NCI-H526 (cell line): ENCODE measurements at regions not wholly inside any gene's neighbourhood (a gene's known extent, or its start where the extent isn't known, plus 50 kb on each side); places are given as distances from the start of the nearest gene placed in this dataset.
A peak's percentile ranks its signal among the peaks of the same experiment; 100 is the strongest.
"Not testable (repeated sequence)": the region's sequence is repeated elsewhere in the genome, so short reads cannot be mapped to it uniquely, and the experiment has no call there.

Experiments
- DNase-seq, 2 experiments: peaks; one replicate each; lab custom pipeline; 2025; lab: John Stamatoyannopoulos, UW

- no peak for DNase-seq
These were observed 72.3 kb upstream of the SH3RF1 start for GRCh38 chr4:169342906-169343564.

- DNase-seq = no peak
These were observed 71.6 kb upstream of the SH3RF1 start for GRCh38 chr4:169342159-169342860.

- DNase-seq = no peak
These were observed 70.7 kb upstream of the SH3RF1 start for GRCh38 chr4:169341490-169341889.

GRCh38 chr4:169340834-169341233 lies 70.1 kb upstream of the SH3RF1 start:
- no peak for DNase-seq

GRCh38 chr4:169338241-169338640 lies 67.5 kb upstream of the SH3RF1 start:
- DNase-seq = no peak

- no peak for DNase-seq
These were observed 66.8 kb upstream of the SH3RF1 start for GRCh38 chr4:169337510-169337909.

- DNase-seq = no peak
These were observed 64.6 kb upstream of the SH3RF1 start for GRCh38 chr4:169335331-169335730.

GRCh38 chr4:169334335-169334734 lies 63.6 kb upstream of the SH3RF1 start:
- no peak for DNase-seq

GRCh38 chr4:169333265-169333664 lies 62.5 kb upstream of the SH3RF1 start:
- DNase-seq = no peak

GRCh38 chr4:169332583-169332982 lies 61.8 kb upstream of the SH3RF1 start:
- no peak for DNase-seq

- no peak for DNase-seq
These were observed 60.1 kb upstream of the SH3RF1 start for GRCh38 chr4:169330811-169331210.

- DNase-seq = no peak
These were observed 59.3 kb upstream of the SH3RF1 start for GRCh38 chr4:169330095-169330494.

GRCh38 chr4:169327951-169328350 lies 57.2 kb upstream of the SH3RF1 start:
- no peak for DNase-seq

GRCh38 chr4:169323925-169324324 lies 53.2 kb upstream of the SH3RF1 start:
- not testable (repeated sequence) for DNase-seq

GRCh38 chr4:169322833-169323232 lies 52.1 kb upstream of the SH3RF1 start:
- peak; percentile 4 to 32 for DNase-seq
